ENCODE measurements at regions not wholly inside any gene's neighbourhood (a gene's known extent, or its start where the extent isn't known, plus 50 kb on each side); places are given as distances from the start of the nearest gene placed in this dataset.
A peak's percentile ranks its signal among the peaks of the same experiment; 100 is the strongest.

- H3K36me3 ChIP-seq (replicated peaks in 1 of 2; ENCODE audit: control insufficient read depth in 2 of 2, insufficient read depth in 2 of 2, low read length in 2 of 2), result no peaks in the 10 kb centered on the region
- WGBS, 2 donors (ENCODE audit: extremely low coverage in 2 of 2, insufficient read length in 2 of 2, insufficient replicate concordance in 1 of 2), result no CpG with 5 or more reads among the region's 1 CpG
- no peaks in the 10 kb centered on the region for H3K27me3 ChIP-seq (ENCODE audit: control insufficient read depth in 3 of 3, insufficient read depth in 3 of 3, low read depth in 1 of 3, low read length in 3 of 3)
Measured at GRCh38 chr9:80437825-80438224, 866.1 kb downstream of the TLE4 start.

GRCh38 chr9:80437091-80437640, 865.4 kb downstream of the TLE4 start:
- Histone ChIP-seq H3K27ac (replicated peaks; ENCODE audit: low read length) (no peak overlapping the region), H4K8ac (ENCODE audit: low read depth, low read length) (no peak overlapping the region), H2BK120ac (ENCODE audit: low read depth, low read length) (no peak overlapping the region), H3K23ac (ENCODE audit: low read depth, low read length, poor library complexity) (no peak overlapping the region), H3K9ac (ENCODE audit: low read depth, low read length, poor library complexity) (no peak overlapping the region), H2BK12ac (ENCODE audit: low read length) (no peak overlapping the region), H2AK5ac (ENCODE audit: low read depth, low read length) (no peak overlapping the region), H4K91ac (ENCODE audit: low read depth, low read length, poor library complexity) (no peak overlapping the region), H3K4me1 (ENCODE audit: control insufficient read depth in 2 of 2, insufficient read depth in 1 of 2, low read depth in 1 of 2, low read length in 2 of 2) (peaks cover 2 to 11% of the 10 kb centered on the region in 2 donors), H3K79me1 (ENCODE audit: low read depth, low read length) (no peaks in the 10 kb centered on the region), H3K27me3 (ENCODE audit: control insufficient read depth in 3 of 3, insufficient read depth in 3 of 3, low read depth in 1 of 3, low read length in 3 of 3) (no peaks in the 10 kb centered on the region), H2BK15ac (ENCODE audit: low read length) (no peak overlapping the region), H3K4ac (ENCODE audit: low read length) (no peak overlapping the region), H2AFZ (ENCODE audit: low read length) (no peak overlapping the region), H2BK5ac (ENCODE audit: low read length) (no peak overlapping the region), H3K9me3 (replicated peaks in 1 of 2; ENCODE audit: control insufficient read depth in 2 of 2, insufficient read depth in 1 of 2, low read depth in 1 of 2, low read length in 2 of 2) (no peaks in the 10 kb centered on the region), H3K18ac (ENCODE audit: low read length) (no peak overlapping the region), H3K36me3 (replicated peaks in 1 of 2; ENCODE audit: control insufficient read depth in 2 of 2, insufficient read depth in 2 of 2, low read length in 2 of 2) (no peaks in the 10 kb centered on the region), H3K14ac (ENCODE audit: low read length) (no peak overlapping the region), H3K4me2 (ENCODE audit: insufficient read depth, low read length, poor library complexity, severe bottlenecking) (no peak overlapping the region), H3K4me3 (ENCODE audit: low read length in 2 of 2) (no peak overlapping the region)
- WGBS, 2 donors (ENCODE audit: extremely low coverage in 2 of 2, insufficient read length in 2 of 2, insufficient replicate concordance in 1 of 2), result no CpG with 5 or more reads among the region's 2 CpGs
- DNase-seq (ENCODE audit: low spot score), result no peak

More at GRCh38 chr9:80437825-80438224, 866.1 kb downstream of the TLE4 start:
- no peaks in the 10 kb centered on the region for H3K79me1 ChIP-seq (ENCODE audit: low read depth, low read length)
- no peak overlapping the region for H2AK5ac ChIP-seq (ENCODE audit: low read depth, low read length)
- H3K23ac ChIP-seq (ENCODE audit: low read depth, low read length, poor library complexity), result no peak overlapping the region
- H2BK12ac ChIP-seq (ENCODE audit: low read length), result no peak overlapping the region
- H3K4me1 ChIP-seq (ENCODE audit: control insufficient read depth in 2 of 2, insufficient read depth in 1 of 2, low read depth in 1 of 2, low read length in 2 of 2), result peaks cover 2 to 11% of the 10 kb centered on the region in 2 donors
- H2BK15ac ChIP-seq (ENCODE audit: low read length), result no peak overlapping the region
- H2AFZ ChIP-seq (ENCODE audit: low read length), result no peak overlapping the region
- H4K91ac ChIP-seq (ENCODE audit: low read depth, low read length, poor library complexity), result no peak overlapping the region
- H3K9ac ChIP-seq (ENCODE audit: low read depth, low read length, poor library complexity), result no peak overlapping the region
- no peak overlapping the region for H2BK120ac ChIP-seq (ENCODE audit: low read depth, low read length)
- no peak overlapping the region for H3K4me3 ChIP-seq (ENCODE audit: low read length in 2 of 2)
- H3K9me3 ChIP-seq (replicated peaks in 1 of 2; ENCODE audit: control insufficient read depth in 2 of 2, insufficient read depth in 1 of 2, low read depth in 1 of 2, low read length in 2 of 2), result no peaks in the 10 kb centered on the region
- H3K4me2 ChIP-seq (ENCODE audit: insufficient read depth, low read length, poor library complexity, severe bottlenecking), result no peak overlapping the region
- no peak overlapping the region for H2BK5ac ChIP-seq (ENCODE audit: low read length)
- no peak overlapping the region for H3K18ac ChIP-seq (ENCODE audit: low read length)
- no peak overlapping the region for H3K14ac ChIP-seq (ENCODE audit: low read length)
- no peak overlapping the region for H3K27ac ChIP-seq (replicated peaks; ENCODE audit: low read length)
- no peak overlapping the region for H4K8ac ChIP-seq (ENCODE audit: low read depth, low read length)
- H3K4ac ChIP-seq (ENCODE audit: low read length), result no peak overlapping the region
- no peak for DNase-seq (ENCODE audit: low spot score)

- no peak overlapping the region for H3K4ac ChIP-seq (ENCODE audit: low read length)
- DNase-seq (ENCODE audit: low spot score), result peak; percentile 24
- no peaks in the 10 kb centered on the region for H3K27me3 ChIP-seq (ENCODE audit: control insufficient read depth in 3 of 3, insufficient read depth in 3 of 3, low read depth in 1 of 3, low read length in 3 of 3)
- H2BK12ac ChIP-seq (ENCODE audit: low read length), result no peak overlapping the region
- no peak overlapping the region for H4K8ac ChIP-seq (ENCODE audit: low read depth, low read length)
- no peak overlapping the region for H3K27ac ChIP-seq (replicated peaks; ENCODE audit: low read length)
- H3K79me1 ChIP-seq (ENCODE audit: low read depth, low read length), result no peaks in the 10 kb centered on the region
- no peak overlapping the region for H2AFZ ChIP-seq (ENCODE audit: low read length)
- no CpG with 5 or more reads among the region's 3 CpGs for WGBS, 2 donors (ENCODE audit: extremely low coverage in 2 of 2, insufficient read length in 2 of 2, insufficient replicate concordance in 1 of 2)
- H3K9me3 ChIP-seq (replicated peaks in 1 of 2; ENCODE audit: control insufficient read depth in 2 of 2, insufficient read depth in 1 of 2, low read depth in 1 of 2, low read length in 2 of 2), result no peaks in the 10 kb centered on the region
- no peak overlapping the region for H3K4me3 ChIP-seq (ENCODE audit: low read length in 2 of 2)
- no peak overlapping the region for H3K9ac ChIP-seq (ENCODE audit: low read depth, low read length, poor library complexity)
- no peak overlapping the region for H3K14ac ChIP-seq (ENCODE audit: low read length)
- peaks cover 2 to 11% of the 10 kb centered on the region in 2 donors for H3K4me1 ChIP-seq (ENCODE audit: control insufficient read depth in 2 of 2, insufficient read depth in 1 of 2, low read depth in 1 of 2, low read length in 2 of 2)
- H3K23ac ChIP-seq (ENCODE audit: low read depth, low read length, poor library complexity), result no peak overlapping the region
- H2BK15ac ChIP-seq (ENCODE audit: low read length), result no peak overlapping the region
- no peak overlapping the region for H2BK5ac ChIP-seq (ENCODE audit: low read length)
- no peak overlapping the region for H3K4me2 ChIP-seq (ENCODE audit: insufficient read depth, low read length, poor library complexity, severe bottlenecking)
- no peak overlapping the region for H2BK120ac ChIP-seq (ENCODE audit: low read depth, low read length)
- no peaks in the 10 kb centered on the region for H3K36me3 ChIP-seq (replicated peaks in 1 of 2; ENCODE audit: control insufficient read depth in 2 of 2, insufficient read depth in 2 of 2, low read length in 2 of 2)
- no peak overlapping the region for H2AK5ac ChIP-seq (ENCODE audit: low read depth, low read length)
- H3K18ac ChIP-seq (ENCODE audit: low read length), result no peak overlapping the region
- H4K91ac ChIP-seq (ENCODE audit: low read depth, low read length, poor library complexity), result no peak overlapping the region
Measured at GRCh38 chr9:80435591-80435990, 863.8 kb downstream of the TLE4 start.

- Histone ChIP-seq H3K4me1 (ENCODE audit: control insufficient read depth in 2 of 2, insufficient read depth in 1 of 2, low read depth in 1 of 2, low read length in 2 of 2) (no peaks in the 10 kb centered on the region), H2AFZ (ENCODE audit: low read length) (no peak overlapping the region), H2AK5ac (ENCODE audit: low read depth, low read length) (no peak overlapping the region), H2BK120ac (ENCODE audit: low read depth, low read length) (no peak overlapping the region), H3K27ac (replicated peaks; ENCODE audit: low read length) (no peak overlapping the region), H3K36me3 (replicated peaks in 1 of 2; ENCODE audit: control insufficient read depth in 2 of 2, insufficient read depth in 2 of 2, low read length in 2 of 2) (no peaks in the 10 kb centered on the region), H4K91ac (ENCODE audit: low read depth, low read length, poor library complexity) (no peak overlapping the region), H3K14ac (ENCODE audit: low read length) (no peak overlapping the region), H2BK15ac (ENCODE audit: low read length) (no peak overlapping the region), H2BK12ac (ENCODE audit: low read length) (no peak overlapping the region), H3K23ac (ENCODE audit: low read depth, low read length, poor library complexity) (no peak overlapping the region), H2BK5ac (ENCODE audit: low read length) (no peak overlapping the region), H3K27me3 (ENCODE audit: control insufficient read depth in 3 of 3, insufficient read depth in 3 of 3, low read depth in 1 of 3, low read length in 3 of 3) (no peaks in the 10 kb centered on the region), H3K9ac (ENCODE audit: low read depth, low read length, poor library complexity) (no peak overlapping the region), H3K79me1 (ENCODE audit: low read depth, low read length) (no peaks in the 10 kb centered on the region), H3K9me3 (replicated peaks in 1 of 2; ENCODE audit: control insufficient read depth in 2 of 2, insufficient read depth in 1 of 2, low read depth in 1 of 2, low read length in 2 of 2) (no peaks in the 10 kb centered on the region), H3K18ac (ENCODE audit: low read length) (no peak overlapping the region), H3K4me2 (ENCODE audit: insufficient read depth, low read length, poor library complexity, severe bottlenecking) (no peak overlapping the region), H3K4me3 (ENCODE audit: low read length in 2 of 2) (no peak overlapping the region), H4K8ac (ENCODE audit: low read depth, low read length) (no peak overlapping the region), H3K4ac (ENCODE audit: low read length) (no peak overlapping the region)
- DNase-seq (ENCODE audit: low spot score), result no peak
- no CpG with 5 or more reads among the region's 1 CpG for WGBS, 2 donors (ENCODE audit: extremely low coverage in 2 of 2, insufficient read length in 2 of 2, insufficient replicate concordance in 1 of 2)
Measured at GRCh38 chr9:80426992-80427391, 855.2 kb downstream of the TLE4 start.
